BE2C (cell line): ENCODE measurements at regions not wholly inside any gene's neighbourhood (a gene's known extent, or its start where the extent isn't known, plus 50 kb on each side); places are given as distances from the start of the nearest gene placed in this dataset.

Source experiments
- DNase-seq: peaks from one replicate; pipeline ENCODE4 v3.0.0-alpha.2; 2020
- H3K27me3 ChIP-seq: fragments of 250-450 bp; sonication (Bioruptor Pico); 2 replicates; pipeline ENCODE4 v1.5.1; 2020; ENCODE audit warnings: mild to moderate bottlenecking
- H3K36me3 ChIP-seq: fragments of 250-450 bp; sonication (Bioruptor Pico); 2 replicates; pipeline ENCODE4 v1.5.1; 2020; ENCODE audit warnings: mild to moderate bottlenecking
- H3K4me1 ChIP-seq: fragments of 250-450 bp; sonication (Bioruptor Pico); 2 replicates; pipeline ENCODE4 v1.5.1; 2020
- H3K4me3 ChIP-seq: 2 replicates; pipeline ENCODE4 v1.5.1; 2011; ENCODE audit warnings: low read depth, low read length
- H3K9me3 ChIP-seq: fragments of 250-450 bp; sonication (Bioruptor Pico); 2 replicates; pipeline ENCODE4 v1.5.1; 2020
- CTCF ChIP-seq: IDR thresholded peaks from 2 replicates; pipeline ENCODE4 v1.5.1; 2012; ENCODE audit warnings: mild to moderate bottlenecking, low read depth, low read length

GRCh38 chr9:129311643-129312042, 133.6 kb upstream of the IER5L start:
- DNase-seq, result no peak
- no peaks in the 10 kb centered on the region for H3K9me3 ChIP-seq
- no peaks in the 10 kb centered on the region for H3K27me3 ChIP-seq
- no peak overlapping the region for H3K4me3 ChIP-seq
- TF ChIP-seq CTCF, result no peak
- no peaks in the 10 kb centered on the region for H3K4me1 ChIP-seq
- H3K36me3 ChIP-seq, result no peaks in the 10 kb centered on the region

GRCh38 chr9:129310666-129311350, 132.7 kb upstream of the IER5L start:
- no peak for DNase-seq

DNA sequence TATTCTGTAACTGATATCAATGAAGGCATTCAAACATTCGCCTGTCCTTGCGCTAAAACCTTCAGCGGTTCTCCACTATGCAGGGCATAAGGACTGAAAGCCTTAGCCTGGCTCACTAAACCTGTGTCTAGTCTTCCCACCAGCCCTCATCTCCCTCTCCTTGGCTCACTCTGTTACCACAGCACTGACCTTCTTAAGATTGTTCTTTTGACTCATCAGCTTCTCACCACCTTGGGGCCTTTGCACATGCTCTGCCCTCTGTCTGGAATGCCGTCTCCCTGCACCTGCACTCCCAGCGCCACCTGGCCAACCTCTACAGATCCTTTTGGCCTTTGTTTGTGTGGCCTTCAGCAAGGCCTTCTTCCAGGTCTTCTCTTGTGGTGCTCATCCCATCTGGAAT, 131.8 kb upstream of the IER5L start:
- H3K9me3 ChIP-seq, result no peaks in the 10 kb centered on the region
- no peak for TF ChIP-seq CTCF
- no peaks in the 10 kb centered on the region for H3K4me1 ChIP-seq

More at GRCh38 chr9:129310666-129311350, 132.7 kb upstream of the IER5L start:
- TF ChIP-seq CTCF, result no peak
- no peaks in the 10 kb centered on the region for H3K9me3 ChIP-seq
- H3K36me3 ChIP-seq, result no peaks in the 10 kb centered on the region
- H3K4me1 ChIP-seq, result no peaks in the 10 kb centered on the region
- H3K27me3 ChIP-seq, result no peaks in the 10 kb centered on the region
- no peak overlapping the region for H3K4me3 ChIP-seq

GRCh38 chr9:129309041-129309430, 131.0 kb upstream of the IER5L start:
- no peak for TF ChIP-seq CTCF
- no peak overlapping the region for H3K4me3 ChIP-seq

More for the DNA sequence above, 131.8 kb upstream of the IER5L start:
- no peaks in the 10 kb centered on the region for H3K27me3 ChIP-seq
- H3K4me3 ChIP-seq, result no peak overlapping the region
- no peak for DNase-seq
- no peaks in the 10 kb centered on the region for H3K36me3 ChIP-seq

DNA sequence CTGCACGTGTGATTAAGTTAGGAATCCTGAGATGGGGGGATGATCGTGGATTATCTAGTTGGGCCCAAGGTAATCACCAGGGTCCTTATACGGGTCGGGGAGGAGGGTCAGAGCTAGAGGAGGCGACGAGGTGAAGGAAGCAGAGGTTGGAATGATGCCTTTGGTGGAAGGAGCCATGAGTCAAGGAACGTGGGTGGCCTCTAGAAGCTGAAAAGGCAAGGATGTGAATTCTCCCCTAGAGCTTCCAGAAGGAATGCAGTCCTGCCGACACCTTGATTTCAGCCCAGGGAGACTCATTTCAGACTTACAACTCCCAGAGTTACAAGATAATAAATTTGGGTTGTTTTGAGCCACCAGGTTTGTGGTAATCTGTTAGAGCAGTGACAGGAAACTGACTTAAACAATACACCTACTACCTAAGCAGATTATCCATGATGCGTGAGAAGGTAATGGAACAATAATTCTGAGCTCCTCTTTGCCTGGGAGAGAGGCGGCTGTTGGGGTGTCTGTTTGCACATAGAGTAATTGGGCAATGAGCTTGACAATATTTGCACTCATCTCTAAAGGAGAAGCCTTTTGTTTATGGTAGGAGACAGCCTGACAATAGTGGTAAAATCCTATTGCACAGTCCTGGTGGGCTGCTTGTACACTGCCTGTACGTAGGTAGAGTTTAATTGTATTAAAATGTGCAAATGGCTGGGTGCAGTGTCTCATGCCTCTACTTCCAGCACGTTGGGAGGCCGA, 129.3 kb upstream of the IER5L start:
- Histone ChIP-seq H3K27me3 (no peaks in the 10 kb centered on the region), H3K4me3 (no peak overlapping the region), H3K4me1 (no peaks in the 10 kb centered on the region), H3K36me3 (no peaks in the 10 kb centered on the region), H3K9me3 (no peaks in the 10 kb centered on the region)
- DNase-seq, result no peak
- TF ChIP-seq CTCF, result no peak

More at GRCh38 chr9:129309041-129309430, 131.0 kb upstream of the IER5L start:
- H3K27me3 ChIP-seq, result no peaks in the 10 kb centered on the region
- H3K9me3 ChIP-seq, result no peaks in the 10 kb centered on the region
- H3K4me1 ChIP-seq, result no peaks in the 10 kb centered on the region
- DNase-seq, result no peak
- no peaks in the 10 kb centered on the region for H3K36me3 ChIP-seq
